Dedifferentiated amniotic fluid mesenchymal stem cell (primary cell): ENCODE measurements at regions not wholly inside any gene's neighbourhood (a gene's known extent, or its start where the extent isn't known, plus 50 kb on each side); places are given as distances from the start of the nearest gene placed in this dataset.

ENCODE experiments used
- DNase-seq: peaks from one replicate; pipeline ENCODE4 v3.0.0-alpha.2; 2016; ENCODE audit errors: extremely low spot score

DNA sequence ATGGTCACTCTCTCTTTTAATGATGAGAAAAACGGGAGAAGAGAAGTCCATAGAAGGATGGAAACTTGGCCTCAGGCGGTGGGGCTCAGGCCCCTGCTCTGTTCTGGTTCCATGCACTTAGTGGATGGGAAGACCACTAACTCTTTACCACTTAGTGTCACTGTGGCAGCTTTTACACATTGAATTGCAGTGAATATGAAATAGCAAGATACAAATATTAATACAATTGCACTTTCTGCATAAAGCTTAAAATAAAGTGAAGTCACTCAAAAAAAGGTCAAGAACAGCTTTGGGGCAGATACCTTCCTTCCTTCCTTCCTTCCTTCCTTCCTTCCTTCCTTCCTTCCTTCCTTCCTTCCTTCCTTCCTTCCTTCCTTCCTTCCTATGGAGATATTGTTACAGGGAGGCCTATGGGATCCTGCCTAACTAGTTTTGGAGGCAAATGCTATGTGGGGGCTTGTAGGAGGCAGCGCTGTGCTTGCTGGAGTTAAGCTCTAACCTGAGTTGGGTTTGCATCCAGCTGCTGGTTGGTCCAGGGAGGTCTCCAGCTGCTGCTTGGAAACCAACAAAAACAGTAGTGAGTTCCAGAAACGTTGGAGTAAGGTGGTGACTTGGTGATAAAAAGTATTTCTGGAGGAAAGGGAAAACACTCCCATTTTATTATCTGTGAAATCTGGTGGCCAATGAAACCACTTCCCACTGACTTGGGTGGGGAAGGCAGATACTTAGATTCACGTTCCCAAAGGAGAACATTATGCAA lies 62.3 kb upstream of the NKX2-2 start:
- no peak for DNase-seq

DNA sequence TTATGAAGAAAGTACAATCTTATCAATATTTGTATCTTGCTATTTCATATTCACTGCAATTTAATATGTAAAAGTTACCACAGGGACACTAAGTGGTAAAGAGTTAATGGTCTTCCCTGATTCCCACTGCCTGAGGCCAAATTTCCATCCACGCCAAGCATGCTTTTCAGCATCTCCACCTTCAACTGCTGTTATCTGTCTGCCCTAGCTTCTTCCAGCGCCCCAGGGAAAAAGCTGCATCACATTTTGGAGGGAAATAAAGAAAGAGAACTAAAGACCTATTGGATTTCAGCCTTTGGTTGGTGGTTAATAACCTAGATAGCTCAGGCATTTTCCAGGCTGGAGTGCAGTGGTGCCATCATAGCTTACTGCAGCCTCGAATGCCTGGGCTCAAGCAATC lies 61.3 kb upstream of the NKX2-2 start:
- DNase-seq: no peak

DNA sequence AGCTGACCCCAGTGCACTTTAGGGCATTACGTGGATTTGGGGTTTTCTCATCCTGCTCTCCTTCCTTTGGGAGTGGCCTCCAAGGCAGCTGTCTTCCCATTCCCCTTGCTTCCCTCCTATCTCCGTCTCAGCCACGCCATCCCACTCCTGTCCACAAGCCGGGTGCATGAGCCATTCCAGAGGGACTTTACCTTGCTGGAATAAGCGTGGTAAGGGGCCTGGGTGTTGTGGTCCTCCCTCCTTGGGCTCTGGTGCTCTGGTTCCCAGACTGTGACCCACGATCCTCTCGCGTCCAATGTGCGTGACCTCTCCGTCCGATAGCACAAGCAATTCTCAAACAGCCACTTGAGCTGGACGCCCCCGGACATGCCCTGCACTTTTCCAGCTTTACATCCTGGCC lies 60.6 kb upstream of the NKX2-2 start:
- no peak for DNase-seq

DNA sequence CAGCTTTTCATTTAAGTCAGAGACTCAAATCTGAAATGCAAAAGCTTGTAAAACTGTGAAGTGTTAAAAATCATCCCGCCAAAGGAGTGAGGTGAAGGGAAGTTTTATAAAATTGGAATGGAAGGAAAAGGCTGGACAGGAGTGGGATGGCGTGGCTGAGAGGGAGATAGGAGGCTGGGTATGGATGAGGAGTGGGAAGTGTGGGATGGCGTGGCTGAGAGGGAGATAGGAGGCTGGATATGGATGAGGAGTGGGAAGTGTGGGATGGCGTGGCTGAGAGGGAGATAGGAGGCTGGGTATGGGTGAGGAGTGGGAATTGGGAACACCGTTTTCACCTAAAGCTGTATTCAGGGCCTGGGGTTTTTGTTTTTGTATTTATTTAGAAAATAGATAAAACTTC lies 59.4 kb upstream of the NKX2-2 start:
- no peak for DNase-seq

DNA sequence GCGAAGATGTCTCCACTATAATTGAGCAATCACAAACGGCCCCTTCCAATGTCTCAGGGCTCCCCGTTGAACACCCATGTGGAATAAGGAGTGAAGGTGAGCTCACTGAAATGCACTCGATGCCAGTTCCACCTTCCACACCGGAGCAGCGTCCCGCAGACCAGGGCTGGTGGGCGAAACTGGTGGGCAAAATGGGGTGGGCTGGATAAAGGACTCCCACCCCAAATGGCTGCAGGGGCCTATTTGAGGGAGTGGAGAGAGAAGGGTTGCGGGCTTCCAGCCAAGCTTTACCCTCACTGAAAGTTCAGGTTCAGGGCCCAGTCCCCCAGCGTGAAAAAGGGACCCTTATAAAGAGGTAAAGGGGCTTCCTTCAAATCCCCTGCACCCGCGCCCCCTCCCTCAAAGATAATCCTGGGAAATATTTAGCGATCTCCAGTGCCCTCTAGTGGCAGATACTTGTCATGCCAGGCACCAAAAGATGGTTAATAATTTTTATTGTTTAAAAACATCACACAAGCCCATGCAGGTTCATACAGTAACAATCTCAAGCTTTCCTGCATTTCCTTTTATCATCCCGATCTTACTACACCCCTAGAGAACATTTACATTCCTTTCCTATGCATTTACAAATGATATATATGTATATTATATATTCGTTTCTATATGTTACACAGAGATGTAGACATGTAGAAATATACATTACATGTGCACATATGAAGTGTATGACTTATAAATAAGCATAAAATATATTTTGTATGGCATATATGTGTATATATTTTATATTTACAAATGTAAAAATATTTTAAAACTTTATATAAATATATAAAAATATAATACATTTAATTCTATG lies 58.2 kb upstream of the NKX2-2 start:
- no peak for DNase-seq

DNA sequence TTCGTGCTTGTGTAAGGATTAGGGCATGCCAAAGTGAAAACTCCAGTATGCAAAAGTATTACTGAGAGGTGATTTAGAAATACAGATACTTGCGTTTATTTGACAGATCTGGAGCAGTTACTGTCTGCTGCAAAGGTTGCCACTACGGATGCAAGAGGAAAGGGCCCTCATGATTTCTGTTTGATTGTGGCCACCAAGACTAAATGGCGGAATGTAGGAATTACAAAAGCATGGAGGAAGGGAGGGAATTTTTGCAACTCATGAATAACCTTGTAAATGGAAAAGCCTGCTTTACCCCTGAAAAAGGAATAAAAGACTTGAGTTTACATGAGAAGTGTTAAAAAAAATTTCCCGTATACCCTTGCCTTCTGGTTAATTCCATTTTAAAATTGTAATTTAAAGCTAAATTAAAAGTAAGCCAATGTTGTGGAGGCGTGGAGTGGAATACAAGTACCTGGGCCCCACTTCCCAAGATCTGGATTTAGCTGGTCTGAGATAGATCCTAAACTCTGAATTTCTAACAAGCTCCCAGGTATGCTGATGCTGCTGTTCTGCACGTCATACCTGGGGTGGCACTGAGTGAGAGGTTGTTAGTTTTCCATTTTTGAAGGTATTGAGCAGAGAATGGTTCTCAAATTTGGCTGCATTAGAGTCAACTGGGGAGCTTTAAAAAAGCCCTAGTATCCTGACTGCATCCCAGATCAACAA lies 56.6 kb upstream of the NKX2-2 start:
- no peak for DNase-seq

DNA sequence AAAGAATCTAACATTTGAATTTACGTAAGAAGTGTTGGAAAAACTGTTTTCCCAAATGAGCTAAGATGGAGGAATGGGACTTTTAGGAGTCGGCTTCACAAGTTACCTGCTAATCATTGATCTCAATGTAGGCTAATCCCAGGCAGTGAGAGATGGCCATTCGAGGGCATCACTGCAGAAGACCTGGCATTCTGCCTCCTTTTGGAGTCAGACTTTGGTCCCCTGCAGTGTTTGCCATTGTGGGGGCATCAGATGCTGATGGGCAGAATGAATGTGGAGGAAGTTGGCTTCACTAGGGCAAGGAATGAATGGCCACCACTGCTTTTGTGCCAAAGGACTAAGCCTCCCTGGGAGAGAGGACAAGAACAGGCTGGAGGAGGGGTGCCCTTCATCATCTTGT lies 55.7 kb upstream of the NKX2-2 start:
- no peak for DNase-seq

DNA sequence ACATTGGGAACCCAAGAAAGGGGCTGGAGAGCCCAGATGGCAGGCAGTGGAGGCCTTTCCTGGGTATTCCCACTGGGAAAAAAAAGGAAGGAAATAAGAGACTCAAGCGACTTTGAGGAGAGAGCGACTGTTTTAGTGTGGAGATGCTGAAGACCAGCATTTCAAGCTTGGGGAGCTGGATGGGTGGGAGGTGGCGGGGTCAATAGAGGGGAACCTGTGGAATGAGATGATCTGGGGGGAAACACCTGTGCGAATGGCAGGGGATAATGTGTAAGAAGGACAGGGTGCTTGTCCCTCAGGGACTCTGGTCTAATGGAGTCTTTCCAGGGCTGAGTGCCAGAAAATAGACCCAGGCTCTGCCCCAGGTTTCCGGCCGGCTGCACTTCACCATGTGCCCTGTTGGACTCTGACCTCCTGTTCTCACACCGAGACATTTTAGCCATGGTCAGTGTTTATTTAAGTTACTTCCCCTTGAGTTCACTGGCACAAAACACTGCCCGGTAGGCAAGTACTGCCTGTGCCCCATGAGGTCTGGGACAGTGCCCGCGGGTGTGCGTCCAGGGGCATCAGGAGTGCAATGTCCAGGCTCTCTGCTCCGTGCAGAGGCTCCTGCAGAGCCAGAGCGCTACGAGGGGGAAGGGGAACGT lies 50.4 kb upstream of the NKX2-2 start:
- no peak for DNase-seq
